Choroid plexus epithelial cell (primary cell): ENCODE measurements at regions not wholly inside any gene's neighbourhood (a gene's known extent, or its start where the extent isn't known, plus 50 kb on each side); places are given as distances from the start of the nearest gene placed in this dataset.

Source experiments
- DNase-seq: peaks from one replicate; pipeline ENCODE4 v3.0.0-alpha.2; 2010; ENCODE audit warnings: low read depth
- H3K4me3 ChIP-seq: 2 replicates; pipeline ENCODE4 v1.5.1; 2011; ENCODE audit warnings: low read depth, mild to moderate bottlenecking, control low read depth, low read length, moderate library complexity
- CTCF ChIP-seq: conservative IDR thresholded peaks from 2 replicates; pipeline ENCODE4 v1.5.1; 2011; ENCODE audit warnings: low read depth, mild to moderate bottlenecking, control low read depth, inconsistent platforms, low read length, moderate library complexity

- no peak overlapping the region for H3K4me3 ChIP-seq
- TF ChIP-seq CTCF = no peak
- no peak for DNase-seq
Observed at GRCh38 chrX:95117556-95117955, 1443.5 kb downstream of the FAM133A start.

- no peak overlapping the region for H3K4me3 ChIP-seq
- DNase-seq = no peak
- no peak for TF ChIP-seq CTCF
Observed at GRCh38 chrX:95145848-95146490, 1472.0 kb downstream of the FAM133A start.

DNA sequence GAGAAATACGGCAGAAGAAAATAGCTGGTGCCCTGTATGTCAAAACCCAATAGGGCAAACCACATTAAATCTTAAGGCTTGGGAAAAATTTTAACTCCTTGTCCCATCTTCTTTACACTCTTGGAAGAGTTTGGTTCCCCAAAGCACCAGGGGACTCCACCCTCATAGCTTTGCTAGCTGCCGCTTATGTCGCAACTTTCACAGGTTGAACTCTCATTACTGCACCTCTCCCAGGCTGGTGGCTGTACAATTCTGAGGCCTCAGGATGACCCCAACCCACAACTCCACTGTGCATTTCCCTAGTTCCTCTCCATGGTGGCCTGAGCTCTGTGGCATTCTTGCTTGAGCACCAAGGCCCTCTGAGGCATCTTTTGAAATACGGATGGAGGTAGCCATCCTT lies 1478.8 kb downstream of the FAM133A start:
- DNase-seq = no peak
- no peak overlapping the region for H3K4me3 ChIP-seq
- TF ChIP-seq CTCF = no peak

DNA sequence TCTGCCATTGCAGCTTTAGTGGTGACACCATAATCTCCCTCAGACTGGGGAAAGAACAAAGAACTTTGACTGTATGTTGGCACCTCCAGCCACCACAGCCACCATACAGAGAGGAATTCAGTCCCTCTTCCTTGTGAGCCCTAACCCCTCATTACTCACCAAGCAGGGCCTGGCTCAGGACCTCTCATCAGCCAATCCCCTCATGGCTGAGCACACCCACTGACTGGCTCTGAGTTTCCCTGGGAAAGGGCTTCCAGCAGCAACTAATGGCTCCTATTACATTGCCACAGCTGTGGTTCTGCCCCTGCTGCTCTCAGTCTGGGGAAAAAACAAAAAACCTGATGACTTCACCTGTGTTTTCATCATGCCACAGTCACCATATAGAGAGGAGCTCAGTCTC lies 1482.6 kb downstream of the FAM133A start:
- no peak for TF ChIP-seq CTCF
- no peak for DNase-seq
- no peak overlapping the region for H3K4me3 ChIP-seq
